SU-DHL-6 (cell line): ENCODE measurements at regions not wholly inside any gene's neighbourhood (a gene's known extent, or its start where the extent isn't known, plus 50 kb on each side); places are given as distances from the start of the nearest gene placed in this dataset.

Experiments
- CTCF ChIP-seq: fragments of 200-600 bp; sonication (generic); IDR thresholded peaks from one replicate; pipeline ENCODE4 v1.5.1; 2017; ENCODE audit warnings: antibody characterized with exemption, mild to moderate bottlenecking, low read length, moderate library complexity; ENCODE audit not compliant: insufficient read depth, poor library complexity, severe bottlenecking
- EZH2phosphoT487 ChIP-seq: fragments of 200-600 bp; sonication (generic), shearing (Covaris generic); conservative IDR thresholded peaks from 2 replicates; pipeline ENCODE4 v1.6.1; 2018; ENCODE audit warnings: mild to moderate bottlenecking, antibody characterized with exemption, low read length, moderate library complexity, mixed read lengths

- TF ChIP-seq CTCF: no peak
- no peak for TF ChIP-seq EZH2phosphoT487
Observed at GRCh38 chr5:14006823-14007520, 62.5 kb upstream of the DNAH5 start.
